ENCODE measurements at regions not wholly inside any gene's neighbourhood (a gene's known extent, or its start where the extent isn't known, plus 50 kb on each side); places are given as distances from the start of the nearest gene placed in this dataset.

DNA sequence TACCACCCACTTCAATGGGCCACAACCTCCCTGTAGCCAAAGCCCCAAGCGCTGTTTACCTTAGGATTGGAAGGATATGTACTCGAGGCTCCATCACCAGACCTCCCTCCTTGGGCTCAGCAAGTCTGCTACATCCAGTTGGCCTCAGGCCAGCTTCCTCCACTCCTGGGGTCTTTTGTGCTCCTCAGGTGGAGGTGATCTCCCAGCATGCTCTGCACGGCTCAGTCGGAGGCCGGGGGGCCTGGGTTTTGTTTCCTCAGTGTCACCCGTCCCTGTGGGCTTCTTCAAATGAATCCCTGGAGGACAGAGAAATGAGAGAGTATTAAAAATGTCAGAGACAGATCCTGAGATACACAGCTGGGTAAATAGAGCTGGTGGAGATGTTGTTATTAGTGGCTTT, 723.1 kb upstream of the TBX3 start:
- no peak for DNase-seq (ENCODE audit: extremely low spot score)
- POLR2A ChIA-PET: no interaction called here

DNA sequence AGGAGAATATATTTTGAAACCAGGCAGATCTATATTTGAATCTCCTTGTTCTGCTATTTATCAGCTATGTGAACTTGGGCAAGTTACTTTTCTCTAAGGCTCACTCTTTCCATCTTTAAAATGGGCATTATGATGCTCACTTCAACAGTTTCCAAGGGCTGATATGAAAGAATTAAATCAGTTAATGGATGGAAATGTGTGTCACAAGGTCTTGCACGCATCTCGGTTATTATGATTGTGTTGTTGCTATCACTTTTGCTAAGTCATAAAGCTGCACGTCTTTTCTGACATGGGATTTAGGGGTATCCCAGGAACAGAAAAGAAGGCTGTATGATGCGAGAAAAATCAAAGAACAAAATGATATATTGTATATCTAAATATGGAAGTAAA, 721.5 kb upstream of the TBX3 start:
- no peak for DNase-seq (ENCODE audit: extremely low spot score)
- ChIA-PET CTCF (no interaction called here), POLR2A (no interaction called here)
- TF ChIP-seq ELF4 (IDR thresholded peaks at IDR 0.05) (no peak), CTBP1 (IDR thresholded peaks at IDR 0.05; ENCODE audit: borderline replicate concordance) (no peak), HDGF (IDR thresholded peaks at IDR 0.05; ENCODE audit: borderline replicate concordance) (no peak), FOXA1 (IDR thresholded peaks at IDR 0.05) (no peak), LEF1 (IDR thresholded peaks at IDR 0.05; ENCODE audit: borderline replicate concordance) (no peak), ARNT (IDR thresholded peaks at IDR 0.05) (no peak)
- TF ChIP-seq, protein P1, sequence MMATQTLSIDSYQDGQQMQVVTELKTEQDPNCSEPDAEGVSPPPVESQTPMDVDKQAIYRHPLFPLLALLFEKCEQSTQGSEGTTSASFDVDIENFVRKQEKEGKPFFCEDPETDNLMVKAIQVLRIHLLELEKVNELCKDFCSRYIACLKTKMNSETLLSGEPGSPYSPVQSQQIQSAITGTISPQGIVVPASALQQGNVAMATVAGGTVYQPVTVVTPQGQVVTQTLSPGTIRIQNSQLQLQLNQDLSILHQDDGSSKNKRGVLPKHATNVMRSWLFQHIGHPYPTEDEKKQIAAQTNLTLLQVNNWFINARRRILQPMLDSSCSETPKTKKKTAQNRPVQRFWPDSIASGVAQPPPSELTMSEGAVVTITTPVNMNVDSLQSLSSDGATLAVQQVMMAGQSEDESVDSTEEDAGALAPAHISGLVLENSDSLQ (IDR thresholded peaks at IDR 0.05): no peak

More for the DNA sequence above, 723.1 kb upstream of the TBX3 start:
- CTCF ChIA-PET: no interaction called here
- TF ChIP-seq LEF1 (IDR thresholded peaks at IDR 0.05; ENCODE audit: borderline replicate concordance) (no peak), HDGF (IDR thresholded peaks at IDR 0.05; ENCODE audit: borderline replicate concordance) (no peak), L3MBTL2 (conservative IDR thresholded peaks at IDR 0.05) (no peak), BHLHE40 (IDR thresholded peaks at IDR 0.05; ENCODE audit: borderline replicate concordance) (no peak), SP1 (IDR thresholded peaks at IDR 0.05) (no peak), FOXK2 (IDR thresholded peaks at IDR 0.05) (no peak), CTBP1 (IDR thresholded peaks at IDR 0.05; ENCODE audit: borderline replicate concordance) (no peak), ELF4 (IDR thresholded peaks at IDR 0.05) (no peak), SUZ12 (IDR thresholded peaks at IDR 0.05) (no peak), FOXA1 (IDR thresholded peaks at IDR 0.05) (no peak), ARNT (IDR thresholded peaks at IDR 0.05) (no peak), FOXM1 (IDR thresholded peaks at IDR 0.05; ENCODE audit: borderline replicate concordance) (no peak), NFRKB (IDR thresholded peaks at IDR 0.05) (no peak), TARDBP (IDR thresholded peaks at IDR 0.05) (no peak), ZNF384 (IDR thresholded peaks at IDR 0.05) (no peak)

DNA sequence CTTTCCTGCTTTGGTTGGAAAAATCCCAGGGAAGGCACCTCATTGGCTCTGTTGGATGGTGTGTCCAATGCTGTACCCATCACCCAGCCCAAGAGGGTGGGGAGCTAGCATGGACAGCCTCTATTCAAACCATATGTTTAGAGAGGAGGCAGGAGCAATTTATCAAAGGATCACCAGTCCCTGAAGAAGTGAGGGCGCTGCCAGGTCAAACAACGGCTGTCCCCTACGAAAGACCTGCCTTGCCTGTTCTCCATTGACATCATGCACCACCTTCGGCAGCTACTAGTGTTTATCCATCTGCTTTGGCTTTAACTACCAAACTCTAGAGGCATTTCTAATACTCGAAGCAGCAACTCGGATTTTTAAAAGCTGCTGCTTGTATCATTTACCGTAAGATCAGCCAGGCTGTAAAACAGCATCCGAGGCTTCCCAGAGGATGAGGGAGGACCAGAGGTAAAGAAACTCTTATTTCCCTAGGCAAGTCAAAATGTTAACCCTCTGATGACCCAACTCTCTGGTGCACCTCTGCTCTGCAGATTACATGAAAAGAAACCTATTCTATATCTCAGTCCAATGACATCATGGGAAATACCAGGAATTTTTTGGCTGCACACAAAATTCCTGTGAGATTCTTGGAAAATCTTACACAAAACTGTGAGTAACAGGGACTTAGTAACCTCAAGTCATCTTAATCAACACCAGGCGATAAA, 720.9 kb upstream of the TBX3 start:
- DNase-seq (ENCODE audit: extremely low spot score): no peak
- ChIA-PET CTCF (no interaction called here), POLR2A (no interaction called here)
- TF ChIP-seq FOXK2 (IDR thresholded peaks at IDR 0.05): no peak
- TF ChIP-seq ZNF384 (IDR thresholded peaks at IDR 0.05): no peak
- no peak for TF ChIP-seq HDGF (IDR thresholded peaks at IDR 0.05; ENCODE audit: borderline replicate concordance)
- TF ChIP-seq SUZ12 (IDR thresholded peaks at IDR 0.05): no peak
- no peak for TF ChIP-seq FOXA1 (IDR thresholded peaks at IDR 0.05)
- TF ChIP-seq NFRKB (IDR thresholded peaks at IDR 0.05): no peak
- TF ChIP-seq L3MBTL2 (conservative IDR thresholded peaks at IDR 0.05): no peak

DNA sequence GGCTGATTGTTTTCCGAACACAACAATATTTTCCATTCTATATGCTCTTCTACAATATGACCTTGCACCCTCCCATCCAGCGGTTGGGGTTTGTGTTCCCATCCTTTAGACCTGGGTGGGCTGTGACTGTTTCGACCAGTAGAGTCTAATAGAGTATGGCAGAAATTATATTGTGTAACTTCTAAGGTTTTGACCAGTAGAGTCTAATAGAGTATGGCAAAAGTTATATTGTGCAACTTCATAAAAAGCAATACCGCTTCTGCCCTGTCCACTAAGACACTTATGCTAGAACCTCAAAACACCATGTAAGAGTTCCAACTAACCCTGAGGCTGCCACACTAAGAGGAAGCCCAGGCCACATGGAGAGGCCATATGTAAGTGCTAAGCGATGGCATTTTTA, 719.7 kb upstream of the TBX3 start:
- TF ChIP-seq NFRKB (IDR thresholded peaks at IDR 0.05) (no peak), L3MBTL2 (conservative IDR thresholded peaks at IDR 0.05) (no peak), LEF1 (IDR thresholded peaks at IDR 0.05; ENCODE audit: borderline replicate concordance) (no peak), HDGF (IDR thresholded peaks at IDR 0.05; ENCODE audit: borderline replicate concordance) (no peak)
- DNase-seq (ENCODE audit: extremely low spot score): no peak
- POLR2A ChIA-PET: no interaction called here
- CTCF ChIA-PET: no interaction called here

DNA sequence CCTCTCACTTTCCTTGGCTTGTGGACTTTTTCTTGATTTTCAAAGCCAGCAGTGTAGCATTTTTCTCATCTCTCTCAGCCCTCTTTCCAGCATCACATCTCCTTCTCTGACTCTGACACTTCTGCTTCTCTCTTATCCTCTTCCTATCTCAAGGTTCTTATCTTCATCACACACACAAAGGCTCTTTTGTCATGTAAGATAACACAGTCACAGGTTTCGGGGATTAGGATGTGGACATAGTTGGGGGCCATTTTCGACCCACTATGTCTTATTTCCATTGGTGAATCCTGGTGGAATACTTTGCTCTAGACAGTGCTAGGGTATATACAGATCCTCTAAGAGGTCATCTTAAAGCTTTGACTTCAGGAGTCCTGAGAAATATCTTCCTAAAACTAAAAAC, 719.3 kb upstream of the TBX3 start:
- TF ChIP-seq ARNT (IDR thresholded peaks at IDR 0.05) (no peak), FOXK2 (IDR thresholded peaks at IDR 0.05) (no peak), ELF4 (IDR thresholded peaks at IDR 0.05) (no peak), FOXM1 (IDR thresholded peaks at IDR 0.05; ENCODE audit: borderline replicate concordance) (no peak), HDGF (IDR thresholded peaks at IDR 0.05; ENCODE audit: borderline replicate concordance) (no peak), BHLHE40 (IDR thresholded peaks at IDR 0.05; ENCODE audit: borderline replicate concordance) (no peak), FOXA1 (IDR thresholded peaks at IDR 0.05) (no peak), L3MBTL2 (conservative IDR thresholded peaks at IDR 0.05) (no peak), NFRKB (IDR thresholded peaks at IDR 0.05) (no peak), CTBP1 (IDR thresholded peaks at IDR 0.05; ENCODE audit: borderline replicate concordance) (no peak), SP1 (IDR thresholded peaks at IDR 0.05) (no peak), TARDBP (IDR thresholded peaks at IDR 0.05) (no peak), LEF1 (IDR thresholded peaks at IDR 0.05; ENCODE audit: borderline replicate concordance) (no peak), ZNF384 (IDR thresholded peaks at IDR 0.05) (no peak), SUZ12 (IDR thresholded peaks at IDR 0.05) (no peak)
- TF ChIP-seq, protein P1 (IDR thresholded peaks at IDR 0.05): no peak
- CTCF ChIA-PET: no interaction called here
- DNase-seq (ENCODE audit: extremely low spot score): no peak
- POLR2A ChIA-PET: no interaction called here

DNA sequence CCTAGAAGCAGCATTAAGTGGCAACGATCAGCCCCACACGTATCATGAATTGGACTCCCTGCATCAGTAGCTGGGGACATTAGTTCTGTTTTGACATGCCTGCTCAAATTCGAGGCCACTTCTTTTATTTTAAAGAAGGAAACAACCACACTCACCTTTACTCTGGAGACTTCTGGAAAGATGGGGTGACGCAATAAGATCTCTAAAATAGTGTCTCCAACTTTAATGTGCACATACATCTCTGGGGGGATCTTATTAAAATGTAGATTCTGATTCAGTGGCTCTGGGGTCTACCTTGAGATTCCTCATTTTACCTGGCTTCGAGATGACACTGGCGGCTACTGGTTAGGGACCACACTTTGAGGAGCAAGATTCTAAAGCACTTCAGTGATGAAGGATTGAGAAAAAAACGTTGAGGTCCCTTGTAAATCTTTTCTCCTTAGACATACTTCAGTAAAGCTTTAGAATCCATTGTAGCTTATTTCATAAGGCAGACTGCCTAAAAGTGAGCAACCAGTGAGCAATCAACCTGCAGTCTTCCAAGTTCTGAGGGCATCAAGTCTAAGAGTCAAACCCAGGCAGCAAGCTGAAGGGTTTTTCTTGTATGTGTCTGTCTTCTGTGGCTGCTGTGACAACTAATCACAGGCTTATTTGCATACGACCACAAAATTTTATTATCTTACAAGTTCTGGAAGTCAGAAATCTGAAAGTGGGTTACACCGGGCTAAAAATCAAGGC, 718.6 kb upstream of the TBX3 start:
- ChIA-PET POLR2A (no interaction called here), CTCF (no interaction called here)
- TF ChIP-seq LEF1 (IDR thresholded peaks at IDR 0.05; ENCODE audit: borderline replicate concordance) (no peak), SP1 (IDR thresholded peaks at IDR 0.05) (no peak), L3MBTL2 (conservative IDR thresholded peaks at IDR 0.05) (no peak), NFRKB (IDR thresholded peaks at IDR 0.05) (no peak), SUZ12 (IDR thresholded peaks at IDR 0.05) (no peak), FOXK2 (IDR thresholded peaks at IDR 0.05) (no peak), FOXA1 (IDR thresholded peaks at IDR 0.05) (no peak), ARNT (IDR thresholded peaks at IDR 0.05) (no peak), CTBP1 (IDR thresholded peaks at IDR 0.05; ENCODE audit: borderline replicate concordance) (no peak), HDGF (IDR thresholded peaks at IDR 0.05; ENCODE audit: borderline replicate concordance) (no peak)
- TF ChIP-seq, protein P1 (IDR thresholded peaks at IDR 0.05): no peak
- DNase-seq (ENCODE audit: extremely low spot score): no peak
